Endometrium (tissue), 2 donors: ENCODE measurements at regions not wholly inside any gene's neighbourhood (a gene's known extent, or its start where the extent isn't known, plus 50 kb on each side); places are given as distances from the start of the nearest gene placed in this dataset.

Source experiments
- FAIRE-seq: peaks from 2 replicates; lab custom pipeline; 2012; peaks lifted over from hg19 to GRCh38; lab: Jason Lieb, UNC
- donor health status: control.
- donor health status: control.

DNA sequence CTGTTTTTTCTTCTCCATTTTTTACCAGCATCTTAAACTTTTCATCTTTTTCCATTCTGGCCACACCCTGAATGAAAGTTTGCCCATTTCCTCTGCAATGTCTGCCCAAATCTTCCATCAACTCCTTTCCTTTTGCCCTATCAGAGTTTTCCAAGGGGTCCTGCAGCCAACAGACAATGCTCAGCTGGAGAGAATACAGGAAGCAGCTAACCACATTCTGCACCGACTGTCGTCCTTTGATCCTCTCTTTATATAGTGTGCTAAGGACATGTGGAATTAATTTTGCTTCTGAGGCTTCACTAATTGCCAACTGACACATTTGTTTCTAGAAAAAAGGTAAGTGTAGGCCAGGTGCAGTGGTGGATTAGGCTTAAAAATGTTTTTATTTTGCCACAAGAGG, 50.5 kb upstream of the DLX2 start:
- no peak for FAIRE-seq

GRCh38 chr2:172153757-172154156, 51.1 kb upstream of the DLX2 start:
- FAIRE-seq = no peak

DNA sequence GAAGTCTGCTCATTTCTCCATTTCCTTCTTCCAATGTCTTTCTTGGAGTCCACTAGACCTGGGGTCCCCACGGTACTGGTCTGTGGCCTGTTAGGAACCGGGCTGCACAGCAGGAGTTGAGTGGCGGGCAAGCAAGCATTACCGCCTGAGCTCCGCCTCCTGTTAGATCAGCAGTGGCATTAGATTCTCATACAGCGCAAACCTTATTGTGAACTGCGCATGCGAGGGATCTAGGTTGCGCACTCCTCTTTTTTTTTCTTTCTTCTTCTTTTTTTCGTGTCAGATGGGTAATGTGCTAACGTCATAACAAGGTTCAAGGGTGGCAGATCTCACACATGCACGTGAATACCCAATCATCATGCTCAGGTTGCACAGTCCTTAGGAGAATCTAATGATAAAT, 53.1 kb upstream of the DLX2 start:
- FAIRE-seq = no peak

DNA sequence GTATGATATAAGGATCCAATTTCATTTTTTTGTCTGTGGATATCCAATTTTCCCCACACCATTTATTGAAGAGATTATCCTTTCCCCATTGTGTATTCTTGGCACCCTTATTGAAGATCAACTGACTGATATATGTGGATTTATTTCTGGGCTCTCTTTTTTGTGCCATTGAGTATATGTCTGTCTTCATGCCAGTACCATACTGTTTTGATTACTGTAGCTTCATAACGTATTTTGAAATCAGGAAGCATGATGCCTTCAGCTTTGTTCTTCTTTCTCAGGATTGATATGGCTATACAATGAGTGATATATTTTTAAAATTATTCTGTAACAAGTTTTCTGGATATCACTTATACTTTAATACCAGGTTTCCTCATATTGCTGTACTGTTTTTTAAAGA, 58.1 kb upstream of the DLX2 start:
- no peak for FAIRE-seq

DNA sequence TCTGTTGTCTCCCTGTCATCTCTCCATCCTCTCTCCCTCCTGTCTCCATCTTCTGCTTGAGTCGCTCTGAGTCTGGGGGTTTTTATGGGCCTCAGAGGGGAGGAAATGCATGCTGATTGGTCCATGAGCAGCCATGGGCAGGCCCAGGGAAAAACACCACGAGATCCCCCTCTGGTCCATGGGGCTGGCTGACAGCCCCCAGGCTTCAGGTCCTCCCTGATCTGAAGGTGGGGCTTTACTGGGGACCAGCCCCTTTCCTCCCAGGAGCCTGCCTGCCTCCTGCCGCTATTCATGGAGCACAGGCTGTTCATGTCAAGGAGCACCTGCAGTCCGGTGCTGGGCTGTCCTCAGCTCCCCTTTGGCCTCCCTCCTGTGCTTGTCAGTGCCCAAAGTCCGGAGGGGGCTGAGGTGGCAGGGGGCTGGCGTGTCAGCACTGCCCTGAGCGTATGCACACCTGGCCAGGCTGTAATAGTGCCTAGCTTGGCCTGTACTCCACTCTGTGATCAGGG, 59.6 kb upstream of the DLX2 start:
- FAIRE-seq = no peak

DNA sequence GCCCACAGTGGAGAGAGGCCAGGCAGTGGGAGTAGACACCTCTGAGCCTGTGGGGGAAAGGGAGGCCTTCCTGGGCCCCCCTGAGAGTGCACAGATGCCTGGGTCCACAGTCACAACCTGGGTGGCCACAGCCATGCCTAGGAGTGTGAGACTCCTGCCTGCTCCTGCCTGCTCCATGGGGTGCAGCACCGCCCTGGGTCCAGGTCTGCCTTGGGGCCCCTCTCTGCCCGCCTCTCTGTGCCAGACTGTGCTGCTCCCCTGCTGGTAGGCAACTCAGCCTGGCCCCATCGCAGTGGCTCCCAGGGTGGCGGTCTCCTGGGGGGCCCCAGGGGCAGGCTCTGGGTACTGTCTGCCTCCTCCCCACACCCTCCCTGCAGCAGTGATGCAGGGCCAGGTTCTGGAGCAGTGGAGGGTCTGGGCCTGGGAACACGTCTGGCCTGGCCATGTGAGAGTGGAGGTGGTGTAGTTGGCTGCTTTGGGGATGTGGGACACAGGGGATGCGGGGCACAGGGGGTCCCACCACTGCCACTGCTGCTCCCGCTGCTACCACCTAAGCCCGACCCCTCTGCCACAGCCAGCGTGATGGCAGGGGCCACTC, 60.1 kb upstream of the DLX2 start:
- no peak for FAIRE-seq

GRCh38 chr2:172168917-172169346, 66.2 kb upstream of the DLX2 start:
- FAIRE-seq = no peak

DNA sequence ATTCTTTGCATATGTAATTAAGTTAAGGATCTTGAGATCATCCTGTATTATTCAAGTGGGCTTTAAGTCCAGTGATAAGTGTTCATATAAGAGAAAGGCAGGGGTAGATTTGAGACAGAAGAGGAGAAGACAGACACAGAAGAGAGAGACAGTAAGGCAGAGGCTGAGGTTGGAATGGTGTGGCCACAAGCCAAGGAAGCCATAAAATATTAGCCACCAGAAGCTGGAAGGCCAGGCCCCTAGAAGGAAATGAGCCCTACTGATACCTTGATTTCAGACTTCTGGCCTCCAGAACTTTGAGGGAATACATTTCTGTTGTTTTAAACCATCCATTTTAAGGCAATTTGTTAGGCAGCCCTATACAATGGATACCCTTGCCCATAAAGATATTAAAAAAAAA, 66.9 kb upstream of the DLX2 start:
- FAIRE-seq = no peak

GRCh38 chr2:172172513-172173173, 69.9 kb upstream of the DLX2 start:
- no peak for FAIRE-seq

DNA sequence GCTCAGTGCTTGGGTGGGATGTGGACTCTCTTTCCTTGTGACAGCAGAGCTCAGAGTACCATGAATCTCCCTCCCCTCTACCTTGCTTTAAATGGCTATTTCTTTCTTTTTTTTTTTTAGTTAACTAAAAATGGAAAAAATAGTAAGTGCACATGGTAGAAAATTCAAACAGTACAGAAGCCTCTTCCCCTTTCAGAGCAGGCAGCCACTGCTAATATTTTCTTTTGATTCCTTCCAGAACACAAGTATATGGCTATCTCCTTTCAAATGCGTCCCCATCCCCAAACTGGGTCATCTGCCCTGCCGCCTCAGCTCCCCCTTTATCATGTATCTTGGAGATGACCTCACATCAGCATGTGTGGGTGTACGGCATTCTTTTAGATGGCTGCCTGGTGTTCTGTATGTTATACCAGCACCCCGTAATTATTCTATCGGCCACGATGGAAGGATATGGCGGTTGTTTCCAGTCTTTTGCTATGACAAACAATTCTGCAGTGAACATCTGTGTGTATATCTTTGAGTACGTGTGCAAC, 70.5 kb upstream of the DLX2 start:
- FAIRE-seq = no peak

DNA sequence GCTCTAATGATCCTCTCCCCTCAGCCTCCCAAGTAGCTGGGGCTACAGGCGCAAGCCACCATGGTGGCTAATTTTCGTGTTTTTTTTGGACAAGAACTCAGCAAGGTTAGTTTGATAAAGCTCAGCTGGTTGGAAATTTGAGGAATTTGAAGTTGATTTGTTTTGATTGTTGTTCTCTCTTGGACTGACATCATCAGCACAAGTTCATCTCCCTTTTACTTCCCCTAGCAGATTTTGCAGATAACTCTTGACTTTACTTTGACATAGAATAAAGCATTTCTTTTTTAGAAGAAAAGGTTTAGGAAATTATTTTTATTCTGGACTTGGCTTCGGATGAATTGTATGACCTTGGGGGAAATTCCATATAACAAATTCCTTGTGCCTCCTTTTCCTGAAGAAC, 74.9 kb upstream of the DLX2 start:
- FAIRE-seq = no peak

DNA sequence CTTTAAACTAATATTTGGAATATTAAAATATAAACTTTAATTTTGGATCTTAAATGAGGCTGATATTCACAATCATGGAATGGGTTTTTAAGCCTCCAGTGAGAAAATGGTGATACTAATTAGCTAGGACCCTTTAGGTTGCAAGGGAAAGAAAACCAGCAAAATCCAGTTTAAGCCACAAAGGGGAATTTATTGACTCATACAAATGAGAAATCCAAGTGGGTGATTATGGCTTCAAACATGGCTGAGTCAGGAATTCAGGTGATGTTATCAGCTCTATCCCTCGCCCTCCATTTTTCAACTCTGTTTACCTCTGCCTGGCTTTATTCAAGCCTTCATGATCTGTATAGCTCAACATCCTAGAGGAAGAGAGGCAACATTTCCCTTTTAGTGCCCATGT, 75.3 kb upstream of the DLX2 start:
- no peak for FAIRE-seq

DNA sequence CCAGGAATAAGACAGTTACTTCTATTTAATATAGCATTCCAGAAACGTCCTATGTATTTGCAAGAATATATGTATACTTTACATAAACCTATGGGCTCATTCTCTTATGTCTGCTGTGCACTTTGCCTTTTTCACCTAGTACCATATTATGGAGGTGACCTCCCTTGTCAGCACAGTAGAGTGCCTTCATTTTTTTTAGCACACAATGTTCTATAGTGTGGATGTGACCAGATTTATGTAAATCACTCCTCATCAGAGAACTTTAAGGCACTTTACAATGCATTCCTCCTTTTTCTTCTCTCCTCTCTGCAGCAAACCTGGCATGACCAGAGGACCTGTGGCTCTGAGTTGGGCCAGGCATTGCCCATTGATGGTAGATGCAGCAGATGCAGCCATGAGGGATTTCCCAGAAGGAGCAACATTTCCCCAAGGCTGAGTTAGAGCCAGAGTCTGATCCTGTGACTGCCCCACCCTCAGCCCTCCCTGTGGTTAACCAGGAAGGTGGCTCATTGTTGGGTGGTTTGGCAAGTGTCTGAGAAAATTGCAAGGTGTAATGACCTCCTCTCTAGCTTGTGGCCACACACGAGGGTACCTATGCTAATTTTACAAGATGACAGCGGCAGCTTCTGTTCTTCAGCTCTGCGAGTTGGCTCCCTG, 76.5 kb upstream of the DLX2 start:
- no peak for FAIRE-seq

GRCh38 chr2:172181840-172182239, 79.1 kb upstream of the DLX2 start:
- no peak for FAIRE-seq

- no peak for FAIRE-seq
These were observed 79.9 kb upstream of the DLX2 start for GRCh38 chr2:172182624-172183023.

DNA sequence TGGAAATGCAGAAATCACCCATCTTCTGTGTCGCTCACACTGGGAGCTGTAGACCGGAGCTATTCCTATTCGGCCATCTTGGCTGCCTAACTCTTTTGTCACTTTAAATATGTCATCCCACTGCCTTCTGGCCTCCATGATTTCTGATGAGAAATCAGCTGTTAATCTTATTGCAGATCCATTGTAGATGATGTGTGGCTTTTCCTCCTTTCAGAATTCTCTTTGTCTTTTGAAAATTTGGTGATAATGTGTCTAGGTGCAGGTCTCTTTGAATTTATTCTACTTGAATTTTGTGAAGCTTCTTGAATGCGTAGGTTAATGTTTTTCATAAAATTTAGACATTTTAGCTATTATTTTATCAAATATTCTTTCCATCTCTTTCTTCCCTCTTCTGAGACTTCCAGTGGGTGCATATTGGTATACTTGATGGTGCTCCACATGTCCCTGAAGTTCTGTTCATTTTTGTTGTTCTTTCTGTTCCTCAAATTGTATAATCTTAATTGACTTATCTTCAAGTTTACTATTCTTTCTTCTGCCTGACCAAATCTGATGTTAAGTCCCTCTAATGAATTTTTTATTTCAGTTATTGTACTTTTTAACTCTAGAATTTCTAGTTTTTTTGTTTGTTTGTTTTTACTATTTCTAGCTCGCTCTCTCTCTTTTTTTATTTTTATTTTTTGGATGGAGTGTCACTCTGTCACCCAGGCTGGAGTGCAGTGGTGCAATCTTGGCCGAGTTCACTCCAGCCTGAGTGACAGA, 90.8 kb upstream of the DLX2 start:
- no peak for FAIRE-seq

DNA sequence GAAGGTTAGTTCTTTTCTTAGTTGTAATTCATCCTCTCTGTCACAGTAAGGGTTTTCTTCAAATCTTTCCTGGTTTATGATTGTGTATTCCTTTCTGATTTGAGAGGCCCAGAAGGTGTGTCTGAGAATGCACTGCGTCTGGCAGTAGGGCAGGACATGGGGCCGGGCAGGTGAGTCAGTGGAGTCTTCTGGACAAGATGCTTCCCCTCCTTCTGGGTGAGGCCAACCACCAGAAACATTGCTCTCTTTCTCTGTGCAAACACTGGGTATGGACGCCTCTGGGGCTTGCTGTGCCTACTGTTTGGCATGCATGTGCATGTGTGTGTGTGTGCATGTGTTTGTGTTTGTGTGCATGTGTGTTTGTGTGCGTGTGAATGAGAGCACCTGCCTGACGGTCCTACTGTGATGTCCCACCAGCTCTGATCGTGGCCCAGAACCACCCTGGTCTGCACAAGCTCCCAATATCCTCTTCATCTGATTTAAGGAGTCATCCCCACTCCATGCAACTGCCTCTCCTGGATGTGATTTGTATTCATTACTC, 93.2 kb upstream of the DLX2 start:
- FAIRE-seq = no peak

DNA sequence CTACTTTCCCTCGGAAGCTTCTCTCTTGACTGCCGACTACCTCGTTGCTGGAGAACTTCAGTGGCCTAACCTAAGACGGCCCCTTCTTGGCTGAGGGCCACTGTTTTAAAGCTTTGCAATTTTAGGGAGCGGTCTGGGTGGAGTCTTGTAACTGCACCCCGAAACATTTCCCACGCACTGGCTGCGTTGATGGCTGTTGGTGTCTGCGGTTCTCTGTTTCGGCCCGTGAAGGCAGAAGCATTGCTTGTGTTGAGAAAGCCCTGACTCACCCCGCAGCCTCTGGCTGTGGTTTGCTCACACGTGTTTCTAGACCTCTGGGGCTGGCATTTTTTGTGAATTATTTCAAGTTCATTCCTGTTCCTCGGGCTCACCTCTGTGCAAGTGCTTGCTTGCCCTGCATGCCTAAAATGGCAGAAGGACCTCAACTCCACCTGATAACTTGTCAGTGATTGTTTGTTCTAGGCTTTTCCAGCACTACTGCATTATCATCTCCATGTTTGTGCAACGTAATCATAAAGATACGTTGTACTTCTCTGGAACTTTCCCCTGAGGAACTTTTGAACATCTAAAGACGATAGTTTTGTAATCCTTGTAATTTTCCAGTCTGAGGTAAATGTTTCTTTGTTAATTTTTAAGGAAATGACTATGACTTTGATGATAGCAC, 94.2 kb upstream of the DLX2 start:
- no peak for FAIRE-seq

DNA sequence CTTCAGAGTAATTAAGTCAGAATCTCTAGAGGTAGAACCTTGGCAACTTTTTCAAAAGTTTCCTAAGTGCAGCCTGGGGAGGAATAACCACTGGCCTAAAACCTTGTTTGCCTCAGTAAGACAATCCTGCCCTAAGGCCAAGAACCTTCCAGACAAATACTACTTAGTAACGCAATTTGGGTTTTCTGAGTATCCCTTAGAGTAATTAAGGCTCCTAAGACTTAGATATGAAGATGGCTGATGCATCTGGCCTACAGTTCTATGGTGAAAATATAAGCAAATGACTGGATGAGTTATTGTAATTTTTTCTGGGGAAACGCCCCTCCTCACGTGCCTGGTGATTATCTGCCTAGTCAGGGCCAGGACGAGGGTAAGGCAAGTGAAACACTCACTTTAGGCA, 95.7 kb upstream of the DLX2 start:
- no peak for FAIRE-seq

GRCh38 chr2:172198908-172199307, 96.2 kb upstream of the DLX2 start:
- no peak for FAIRE-seq

DNA sequence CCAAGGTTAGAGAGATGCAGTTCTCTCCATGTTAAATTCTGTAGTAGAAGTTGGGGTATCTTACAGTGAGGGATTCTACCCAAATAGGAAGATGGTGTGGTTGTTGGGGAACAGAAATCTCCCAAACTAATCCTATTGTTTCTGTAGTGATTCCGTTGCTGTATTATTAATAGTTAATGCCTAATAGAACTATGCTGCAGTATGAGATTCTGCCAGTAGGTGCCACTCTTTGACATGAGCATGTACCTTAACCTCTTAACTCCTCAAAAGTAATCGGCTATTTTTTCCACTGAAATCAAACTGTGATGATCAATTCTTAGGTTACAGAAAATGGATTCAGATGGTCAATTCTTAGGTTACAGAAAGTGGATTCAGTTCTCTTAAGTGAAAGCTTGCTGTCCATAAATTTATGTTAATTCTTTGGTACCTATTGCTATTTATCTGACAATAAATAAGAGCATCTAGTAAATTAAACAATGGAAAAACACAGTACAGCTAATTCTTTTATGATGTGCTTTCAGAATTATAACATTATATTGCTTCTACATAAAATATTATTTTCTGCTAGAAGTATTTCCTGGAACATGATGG, 97.9 kb upstream of the DLX2 start:
- no peak for FAIRE-seq
